CD4-positive, alpha-beta memory T cell (primary cell): ENCODE measurements at regions not wholly inside any gene's neighbourhood (a gene's known extent, or its start where the extent isn't known, plus 50 kb on each side); places are given as distances from the start of the nearest gene placed in this dataset.

Source experiments
- CTCF ChIA-PET: fragments of 350-600 bp; sonication (Branson Sonifier 250); formaldehyde crosslinking; loops from one replicate; lab custom pipeline; 2021; ENCODE audit warnings: inconsistent platforms; ENCODE audit not compliant: partially characterized antibody; lab: Charles Lee
- POLR2A ChIA-PET: fragments of 350-600 bp; sonication (Branson Sonifier 250); formaldehyde crosslinking; loops from one replicate; lab custom pipeline; 2021; ENCODE audit not compliant: partially characterized antibody; lab: Charles Lee
- DNase-seq, 5 donors: peaks; one replicate each; pipeline versions ENCODE4 v3.0.0 to v3.0.0-alpha.2; 2020 to 2022; ENCODE audit warnings: mixed read lengths in 1 of 5
- H3K27ac ChIP-seq: one replicate; pipeline ENCODE4 v1.7.0; 2013; ENCODE audit warnings: low read depth, low read length
- H3K27me3 ChIP-seq: 2 replicates; pipeline ENCODE4 v1.7.0; 2013; ENCODE audit warnings: mild to moderate bottlenecking, low read length, moderate library complexity; ENCODE audit not compliant: insufficient read depth
- H3K36me3 ChIP-seq: 2 replicates; pipeline ENCODE4 v1.7.0; 2013; ENCODE audit warnings: mild to moderate bottlenecking, low read length, moderate library complexity; ENCODE audit not compliant: insufficient read depth
- H3K4me1 ChIP-seq: 2 replicates; pipeline ENCODE4 v1.7.0; 2013; ENCODE audit warnings: mild to moderate bottlenecking, low read length, moderate library complexity; ENCODE audit not compliant: insufficient read depth
- H3K4me3 ChIP-seq, 2 donors: one replicate each; pipeline ENCODE4 v1.7.0; 2013; ENCODE audit warnings: low read length in 2 of 2, mild to moderate bottlenecking in 1 of 2
- H3K9me3 ChIP-seq, 2 donors: one replicate each; pipeline ENCODE4 v1.7.0; 2013; ENCODE audit warnings: low read length in 2 of 2, control low read depth in 1 of 2; ENCODE audit not compliant: control insufficient read depth in 1 of 2
- H3K27ac Mint-ChIP-seq, 7 donors: one replicate each; pipeline ENCODE4 v1.8.0; 2020 to 2021; ENCODE audit warnings: mixed read lengths in 7 of 7, mild to moderate bottlenecking in 6 of 7, inconsistent platforms in 3 of 7, moderate library complexity in 3 of 7
- H3K27me3 Mint-ChIP-seq, 2 donors: one replicate each; pipeline ENCODE4 v1.8.0; 2020 to 2021; ENCODE audit warnings: mixed read lengths in 2 of 2
- H3K36me3 Mint-ChIP-seq, 2 donors: one replicate each; pipeline ENCODE4 v1.8.0; 2020 to 2021; ENCODE audit warnings: mixed read lengths in 2 of 2, inconsistent platforms in 1 of 2, mild to moderate bottlenecking in 1 of 2
- H3K4me1 Mint-ChIP-seq, 4 donors: one replicate each; pipeline ENCODE4 v1.8.0; 2020 to 2021; ENCODE audit warnings: mixed read lengths in 4 of 4, mild to moderate bottlenecking in 1 of 4
- H3K4me3 Mint-ChIP-seq, 8 donors: one replicate each; pipeline ENCODE4 v1.8.0; 2020 to 2021; ENCODE audit warnings: mixed read lengths in 8 of 8, mild to moderate bottlenecking in 7 of 8, moderate library complexity in 6 of 8, inconsistent platforms in 3 of 8
- H3K9me3 Mint-ChIP-seq, 8 donors: one replicate each; pipeline ENCODE4 v1.8.0; 2020 to 2021; ENCODE audit warnings: mixed read lengths in 8 of 8, mild to moderate bottlenecking in 5 of 8, inconsistent platforms in 3 of 8, moderate library complexity in 1 of 8
- intact Hi-C: fragments of 100-400 bp; cut with micrococcal nuclease; formaldehyde crosslinking; loops from one replicate; pipeline ENCODE4 v1.15.1; 2023

DNA sequence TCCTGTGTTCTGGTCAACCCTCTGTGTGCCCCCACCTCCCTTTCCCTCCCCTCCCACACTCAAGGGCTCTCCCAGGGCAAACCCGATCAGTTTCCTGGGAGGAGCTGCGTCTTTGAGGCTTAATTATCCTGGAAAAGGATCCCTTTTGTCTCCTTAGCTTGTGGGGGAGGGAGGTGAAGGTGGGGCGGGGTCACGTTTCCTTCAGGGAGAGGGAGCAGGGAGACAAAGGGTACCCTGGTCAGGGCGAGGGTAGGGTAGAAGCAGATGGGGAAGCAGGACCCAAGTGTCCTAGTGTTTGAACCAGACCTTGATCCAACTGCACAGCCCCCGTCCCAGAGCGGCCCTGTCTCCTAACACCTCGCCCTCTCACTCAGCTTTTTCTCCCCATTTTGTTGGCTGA is 90.1 kb downstream of the HIF1AN start:
- H3K36me3 Mint-ChIP-seq: no peaks in the 10 kb centered on the region
- no peak for DNase-seq
- H3K4me1 Mint-ChIP-seq: peaks cover 0 to 6% (median 5%) of the 10 kb centered on the region in 4 donors
- no peaks in the 10 kb centered on the region for H3K9me3 Mint-ChIP-seq
- H3K27ac Mint-ChIP-seq: peak overlapping the region in 1 of 7 donors; percentile 18
- CTCF ChIA-PET: no interaction called here
- H3K4me3 Mint-ChIP-seq: no peak overlapping the region
- Histone ChIP-seq H3K4me3 (no peak overlapping the region), H3K27ac (no peak overlapping the region), H3K9me3 (no peaks in the 10 kb centered on the region), H3K36me3 (no peaks in the 10 kb centered on the region), H3K27me3 (peaks cover 10% of the 10 kb centered on the region), H3K4me1 (no peaks in the 10 kb centered on the region)
- peaks cover 34 to 56% of the 10 kb centered on the region in 2 donors for H3K27me3 Mint-ChIP-seq
- POLR2A ChIA-PET: no interaction called here
- intact Hi-C loops: no loop called here

DNA sequence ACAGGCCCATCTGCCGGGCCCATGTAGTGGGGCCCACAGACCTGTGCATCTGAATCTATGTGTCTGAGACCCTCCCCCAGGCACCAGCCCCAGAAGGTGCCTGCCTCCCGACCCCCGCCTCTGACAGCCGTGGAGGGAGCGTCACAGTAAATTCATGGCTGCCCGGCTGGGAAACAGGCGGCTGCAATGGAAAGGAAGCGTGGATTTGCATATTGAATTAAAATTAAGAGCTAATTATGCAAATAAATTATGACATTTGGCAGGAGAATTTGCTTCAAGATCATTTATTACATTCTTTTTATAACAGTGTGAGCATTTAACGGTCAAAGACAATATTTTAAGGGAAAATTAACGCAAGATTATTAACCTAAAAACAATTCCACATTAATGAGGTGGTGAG is 92.3 kb downstream of the HIF1AN start:
- H3K9me3 Mint-ChIP-seq: no peaks in the 10 kb centered on the region
- no peaks in the 10 kb centered on the region for H3K4me1 Mint-ChIP-seq
- no peak overlapping the region for H3K27ac Mint-ChIP-seq
- intact Hi-C loops: no loop called here
- H3K4me3 Mint-ChIP-seq: no peak overlapping the region
- H3K27ac ChIP-seq: no peak overlapping the region
- peaks cover 29 to 48% of the 10 kb centered on the region in 2 donors for H3K27me3 Mint-ChIP-seq
- ChIA-PET CTCF (interaction anchor here (1.1 kb wide), 1 partner anchor 12 kb away, joined by 3 read pairs; no protein-coding TSS in a partner anchor), POLR2A (no interaction called here)
- H3K9me3 ChIP-seq: no peaks in the 10 kb centered on the region
- H3K4me3 ChIP-seq: no peak overlapping the region
- no peaks in the 10 kb centered on the region for H3K36me3 ChIP-seq
- H3K27me3 ChIP-seq: peaks cover 7% of the 10 kb centered on the region
- no peaks in the 10 kb centered on the region for H3K4me1 ChIP-seq
- DNase-seq: no peak
- H3K36me3 Mint-ChIP-seq: no peaks in the 10 kb centered on the region

DNA sequence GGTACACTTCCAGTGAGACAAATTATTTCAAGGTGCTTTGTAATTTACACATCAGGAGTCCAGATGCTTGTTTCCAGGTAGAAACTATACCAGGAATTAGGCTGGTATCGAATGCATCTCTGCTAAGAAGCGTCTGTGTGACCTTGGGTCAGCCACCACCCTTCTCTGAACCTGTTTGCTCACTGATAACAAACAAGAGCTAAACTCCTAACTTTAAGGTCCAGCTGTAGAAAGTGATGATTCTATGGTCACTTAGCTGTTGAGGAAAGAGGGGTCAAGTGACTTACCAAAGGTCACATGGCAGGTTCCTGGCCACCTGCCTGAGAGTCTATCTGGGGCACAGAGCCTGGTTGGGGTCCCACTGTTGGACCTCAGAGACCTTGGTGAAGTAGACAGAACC is 95.4 kb downstream of the HIF1AN start:
- CTCF ChIA-PET: no interaction called here
- Histone ChIP-seq H3K9me3 (no peaks in the 10 kb centered on the region), H3K4me3 (no peak overlapping the region), H3K27ac (no peak overlapping the region), H3K36me3 (no peaks in the 10 kb centered on the region), H3K27me3 (peaks cover 4% of the 10 kb centered on the region), H3K4me1 (no peaks in the 10 kb centered on the region)
- DNase-seq: no peak
- POLR2A ChIA-PET: no interaction called here
- peaks cover 28 to 31% of the 10 kb centered on the region in 2 donors for H3K27me3 Mint-ChIP-seq
- intact Hi-C loops: no loop called here
- no peaks in the 10 kb centered on the region for H3K9me3 Mint-ChIP-seq
- H3K36me3 Mint-ChIP-seq: no peaks in the 10 kb centered on the region
- no peak overlapping the region for H3K4me3 Mint-ChIP-seq
- H3K4me1 Mint-ChIP-seq: no peaks in the 10 kb centered on the region
- no peak overlapping the region for H3K27ac Mint-ChIP-seq

DNA sequence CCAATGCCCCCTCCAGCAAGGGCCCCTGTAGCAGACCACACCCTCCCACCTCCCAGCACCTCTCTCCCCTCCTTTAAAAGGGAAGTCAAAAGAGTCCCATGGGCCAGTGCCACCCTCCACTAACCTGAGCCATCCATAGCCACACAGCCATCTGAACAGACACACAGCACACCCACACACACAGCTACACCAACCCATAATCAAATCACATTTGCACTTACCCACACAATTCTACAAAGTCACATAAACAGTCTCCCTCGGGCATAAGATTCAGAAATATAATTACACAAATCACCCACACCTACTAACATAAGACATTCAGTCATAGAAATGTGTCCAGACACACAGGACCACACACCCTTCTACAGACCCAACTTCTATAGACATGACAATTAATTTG is 96.3 kb downstream of the HIF1AN start:
- intact Hi-C loops: no loop called here
- H3K36me3 ChIP-seq: no peaks in the 10 kb centered on the region
- no peaks in the 10 kb centered on the region for H3K36me3 Mint-ChIP-seq
- H3K27me3 ChIP-seq: no peaks in the 10 kb centered on the region
- DNase-seq: no peak
- H3K4me1 Mint-ChIP-seq: no peaks in the 10 kb centered on the region
- no peak overlapping the region for H3K27ac Mint-ChIP-seq
- H3K4me1 ChIP-seq: no peaks in the 10 kb centered on the region
- no peak overlapping the region for H3K27ac ChIP-seq
- no peaks in the 10 kb centered on the region for H3K9me3 Mint-ChIP-seq
- no peaks in the 10 kb centered on the region for H3K9me3 ChIP-seq
- H3K4me3 Mint-ChIP-seq: no peak overlapping the region
- ChIA-PET CTCF (interaction anchor here (0.7 kb wide), 2 partner anchors 59 to 1094 kb away, joined by 3 to 4 read pairs; no protein-coding TSS in a partner anchor), POLR2A (no interaction called here)
- no peak overlapping the region for H3K4me3 ChIP-seq
- peaks cover 22 to 31% of the 10 kb centered on the region in 2 donors for H3K27me3 Mint-ChIP-seq

DNA sequence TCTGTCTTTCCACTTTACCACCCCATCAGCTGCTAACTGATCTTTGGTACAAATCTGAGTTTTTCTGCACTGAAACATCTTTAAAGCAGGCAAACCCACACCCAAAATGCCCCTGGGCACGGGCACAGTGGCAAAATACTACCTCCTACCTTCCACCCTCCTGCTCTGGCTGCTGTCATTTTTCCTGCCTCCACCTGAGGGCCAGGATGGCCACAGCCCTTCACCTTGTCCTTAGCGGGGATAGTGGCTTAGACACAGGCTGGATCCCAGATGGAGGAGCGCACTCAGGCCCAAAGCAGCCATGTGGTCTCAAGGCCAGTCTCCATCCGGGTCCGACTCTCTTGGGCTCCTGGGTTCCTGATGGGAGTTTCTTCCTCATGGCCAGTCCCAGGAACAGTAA is 98.3 kb downstream of the HIF1AN start:
- Mint-ChIP-seq H3K27me3 (peaks cover 26 to 32% of the 10 kb centered on the region in 2 donors), H3K4me1 (no peaks in the 10 kb centered on the region), H3K36me3 (no peaks in the 10 kb centered on the region), H3K27ac (no peak overlapping the region), H3K9me3 (no peaks in the 10 kb centered on the region), H3K4me3 (no peak overlapping the region)
- ChIA-PET POLR2A (no interaction called here), CTCF (no interaction called here)
- Histone ChIP-seq H3K27ac (no peak overlapping the region), H3K9me3 (no peaks in the 10 kb centered on the region), H3K4me3 (no peak overlapping the region), H3K4me1 (no peaks in the 10 kb centered on the region), H3K36me3 (no peaks in the 10 kb centered on the region), H3K27me3 (no peaks in the 10 kb centered on the region)
- intact Hi-C loops: no loop called here
- no peak for DNase-seq

DNA sequence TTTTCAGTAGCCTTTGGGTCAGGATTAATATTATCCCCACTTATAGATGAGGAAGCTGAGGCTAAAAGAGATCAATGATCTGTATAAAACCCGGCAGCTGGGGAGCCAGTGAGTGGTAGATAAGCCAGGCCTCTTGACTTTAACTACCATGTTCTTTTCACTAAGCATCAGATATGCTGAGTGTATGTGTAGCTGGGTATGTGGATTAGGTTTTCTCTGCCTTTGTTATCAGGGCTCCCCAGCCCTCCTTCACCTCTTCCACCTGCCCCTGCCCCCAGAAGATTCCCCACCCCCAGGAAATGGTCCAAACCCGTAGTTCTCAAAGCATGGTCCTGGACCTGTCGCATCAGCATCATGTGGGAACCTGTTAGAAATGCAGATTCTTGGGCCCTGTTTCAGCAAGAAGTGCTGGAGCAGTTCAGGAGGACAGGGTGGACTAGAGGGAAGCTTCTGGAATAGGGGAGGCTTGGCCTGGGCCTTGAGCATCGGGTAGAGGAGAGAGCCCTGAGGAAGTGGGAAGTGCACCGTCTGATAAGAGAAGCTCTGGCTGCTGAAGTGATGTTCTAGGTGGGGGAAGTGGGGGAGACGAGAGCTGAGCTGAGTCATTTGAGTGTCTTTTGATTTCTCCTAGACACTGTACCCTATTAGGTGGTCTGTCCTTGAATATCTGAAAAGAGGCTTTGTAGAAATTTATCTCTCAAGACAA is 101.3 kb downstream of the HIF1AN start:
- H3K27me3 Mint-ChIP-seq: peaks cover 40 to 46% of the 10 kb centered on the region in 2 donors
- no peak overlapping the region for H3K27ac Mint-ChIP-seq
- no peak overlapping the region for H3K4me3 ChIP-seq
- H3K4me3 Mint-ChIP-seq: no peak overlapping the region
- intact Hi-C loops: no loop called here
- H3K36me3 Mint-ChIP-seq: no peaks in the 10 kb centered on the region
- no peaks in the 10 kb centered on the region for H3K4me1 Mint-ChIP-seq
- no peak for DNase-seq
- H3K4me1 ChIP-seq: no peaks in the 10 kb centered on the region
- H3K9me3 Mint-ChIP-seq: no peaks in the 10 kb centered on the region
- ChIA-PET POLR2A (no interaction called here), CTCF (no interaction called here)
- H3K27ac ChIP-seq: no peak overlapping the region
- no peaks in the 10 kb centered on the region for H3K36me3 ChIP-seq
- H3K27me3 ChIP-seq: peaks cover 6% of the 10 kb centered on the region
- H3K9me3 ChIP-seq: no peaks in the 10 kb centered on the region

DNA sequence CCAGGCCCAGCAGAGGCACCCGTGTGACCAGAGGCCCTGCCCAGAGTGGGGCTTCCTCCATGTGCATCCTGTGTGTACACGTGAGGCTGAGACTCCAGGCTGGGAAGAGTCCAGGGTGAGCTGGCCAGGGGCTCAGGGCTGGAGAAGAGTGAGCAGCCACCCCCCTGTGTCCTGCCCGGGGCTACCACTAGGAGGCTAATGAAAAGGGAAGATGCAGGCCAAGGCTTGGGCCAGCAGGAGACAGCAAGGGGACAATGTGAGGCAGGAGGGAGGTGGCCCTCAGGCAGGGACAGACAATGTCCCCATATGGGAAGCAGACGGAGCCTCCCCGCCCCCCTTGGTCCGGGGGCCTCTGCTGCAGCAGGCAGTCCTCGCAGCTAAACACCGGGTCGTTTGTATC is 102.0 kb downstream of the HIF1AN start:
- no peaks in the 10 kb centered on the region for H3K4me1 ChIP-seq
- H3K36me3 ChIP-seq: no peaks in the 10 kb centered on the region
- no peak overlapping the region for H3K4me3 ChIP-seq
- H3K27me3 ChIP-seq: peaks cover 6% of the 10 kb centered on the region
- no peaks in the 10 kb centered on the region for H3K9me3 Mint-ChIP-seq
- DNase-seq: no peak
- CTCF ChIA-PET: no interaction called here
- H3K27ac Mint-ChIP-seq: no peak overlapping the region
- peaks cover 43 to 49% of the 10 kb centered on the region in 2 donors for H3K27me3 Mint-ChIP-seq
- no peaks in the 10 kb centered on the region for H3K9me3 ChIP-seq
- intact Hi-C loops: no loop called here
- no peaks in the 10 kb centered on the region for H3K36me3 Mint-ChIP-seq
- no peaks in the 10 kb centered on the region for H3K4me1 Mint-ChIP-seq
- POLR2A ChIA-PET: no interaction called here
- H3K27ac ChIP-seq: no peak overlapping the region
- H3K4me3 Mint-ChIP-seq: no peak overlapping the region
